Endothelial cell of umbilical vein (primary cell): ENCODE measurements at regions not wholly inside any gene's neighbourhood (a gene's known extent, or its start where the extent isn't known, plus 50 kb on each side); places are given as distances from the start of the nearest gene placed in this dataset.

ENCODE experiments used
- CTCF ChIP-seq, 2 donors: IDR thresholded peaks; 1 replicate in 1 of 2; 2 replicates in 1 of 2; pipeline ENCODE4 v1.5.1; 2011; ENCODE audit warnings: low read length in 2 of 2, mild to moderate bottlenecking in 2 of 2, moderate library complexity in 2 of 2, control low read depth in 1 of 2, inconsistent platforms in 1 of 2, low read depth in 1 of 2; ENCODE audit not compliant: insufficient read depth in 1 of 2; ENCODE audit errors: extremely low read depth in 1 of 2
- EZH2 ChIP-seq: IDR thresholded peaks from 2 replicates; pipeline ENCODE4 v1.6.1; 2012; ENCODE audit warnings: borderline replicate concordance, low read depth, mild to moderate bottlenecking, moderate library complexity, low read length, inconsistent platforms; ENCODE audit not compliant: severe bottlenecking
- GATA2 ChIP-seq: IDR thresholded peaks from 2 replicates; pipeline ENCODE4 v1.7.0; 2011; ENCODE audit warnings: low read depth, mild to moderate bottlenecking, moderate library complexity, mixed read lengths, low read length; ENCODE audit not compliant: insufficient read length, insufficient read depth
- MAX ChIP-seq: IDR thresholded peaks from 2 replicates; pipeline ENCODE4 v1.6.1; 2011; ENCODE audit not compliant: insufficient read depth, insufficient read length
- POLR2A ChIP-seq: IDR thresholded peaks from 2 replicates; pipeline ENCODE4 v1.6.1; 2012; ENCODE audit warnings: low read depth, mild to moderate bottlenecking, control low read depth, low read length
- POLR2AphosphoS5 ChIP-seq: IDR thresholded peaks from 2 replicates; pipeline ENCODE4 v1.6.1; 2012; ENCODE audit warnings: low read depth, mild to moderate bottlenecking, control low read depth, low read length, moderate library complexity; ENCODE audit not compliant: insufficient read depth

- TF ChIP-seq CTCF (IDR thresholded peaks at IDR 0.05; ENCODE audit: extremely low read depth in 1 of 2, insufficient read depth in 1 of 2, low read depth in 1 of 2, low read length in 2 of 2) (no peak), EZH2 (no peak), POLR2A (no peak), MAX (no peak), POLR2AphosphoS5 (no peak), GATA2 (no peak)
Measured at GRCh38 chr5:66542711-66543110, 53.5 kb upstream of the MAST4 start.
